HG03039 (cell line): ENCODE measurements at regions not wholly inside any gene's neighbourhood (a gene's known extent, or its start where the extent isn't known, plus 50 kb on each side); places are given as distances from the start of the nearest gene placed in this dataset.

ENCODE experiments used
- ATAC-seq: cut with Tn5 transposase; IDR thresholded peaks from one replicate; pipeline ENCODE4 v1.9.1; 2021; ENCODE audit warnings: mild to moderate bottlenecking, moderate library complexity; ENCODE audit not compliant: unreplicated experiment

GRCh38 chr7:25850735-25851134 lies 301.3 kb upstream of the NFE2L3 start:
- no peak for ATAC-seq

- peak; percentile 56 for ATAC-seq
These were observed 300.4 kb upstream of the NFE2L3 start for GRCh38 chr7:25851332-25852210.

GRCh38 chr7:25852211-25852938 lies 299.6 kb upstream of the NFE2L3 start:
- no peak for ATAC-seq

GRCh38 chr7:25852939-25853271 lies 299.1 kb upstream of the NFE2L3 start:
- no peak for ATAC-seq

- ATAC-seq: no peak
These were observed 298.7 kb upstream of the NFE2L3 start for GRCh38 chr7:25853314-25853713.

- ATAC-seq: no peak
These were observed 297.9 kb upstream of the NFE2L3 start for GRCh38 chr7:25854059-25854458.

- ATAC-seq: no peak
These were observed 297.1 kb upstream of the NFE2L3 start for GRCh38 chr7:25854608-25855497.

GRCh38 chr7:25855854-25856782 lies 295.9 kb upstream of the NFE2L3 start:
- no peak for ATAC-seq

GRCh38 chr7:25857376-25858067 lies 294.5 kb upstream of the NFE2L3 start:
- no peak for ATAC-seq

- ATAC-seq: no peak
These were observed 293.8 kb upstream of the NFE2L3 start for GRCh38 chr7:25858200-25858524.

- ATAC-seq: no peak
These were observed 293.2 kb upstream of the NFE2L3 start for GRCh38 chr7:25858525-25859411.

- no peak for ATAC-seq
These were observed 292.4 kb upstream of the NFE2L3 start for GRCh38 chr7:25859412-25860274.

- ATAC-seq: no peak
These were observed 291.5 kb upstream of the NFE2L3 start for GRCh38 chr7:25860275-25861163.

- no peak for ATAC-seq
These were observed 290.9 kb upstream of the NFE2L3 start for GRCh38 chr7:25861164-25861496.

GRCh38 chr7:25861601-25862260 lies 290.3 kb upstream of the NFE2L3 start:
- no peak for ATAC-seq

- peak; percentile 90 for ATAC-seq
These were observed 289.6 kb upstream of the NFE2L3 start for GRCh38 chr7:25862261-25863004.
